ENCODE measurements at regions not wholly inside any gene's neighbourhood (a gene's known extent, or its start where the extent isn't known, plus 50 kb on each side); places are given as distances from the start of the nearest gene placed in this dataset.

DNA sequence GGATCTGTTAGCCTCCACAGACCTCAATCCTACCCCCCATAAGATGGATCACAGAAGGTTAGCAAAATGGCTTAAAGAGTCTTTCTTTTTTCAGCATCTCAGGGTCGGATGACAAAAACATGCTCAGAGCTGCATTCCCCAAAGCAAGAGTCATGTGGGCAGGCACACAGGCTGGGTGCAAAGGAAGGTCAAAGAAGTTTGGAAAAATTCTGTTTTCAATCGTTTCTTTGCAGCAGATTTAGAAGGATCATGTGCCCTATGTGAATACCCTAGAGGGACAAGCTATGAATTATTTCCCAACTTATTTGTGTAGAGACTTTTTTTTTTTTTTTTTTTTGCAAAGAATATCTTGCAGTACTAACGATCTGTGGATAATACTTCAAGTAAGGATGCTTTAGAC lies 845.4 kb downstream of the VRK1 start:
- TF ChIP-seq, protein P1, sequence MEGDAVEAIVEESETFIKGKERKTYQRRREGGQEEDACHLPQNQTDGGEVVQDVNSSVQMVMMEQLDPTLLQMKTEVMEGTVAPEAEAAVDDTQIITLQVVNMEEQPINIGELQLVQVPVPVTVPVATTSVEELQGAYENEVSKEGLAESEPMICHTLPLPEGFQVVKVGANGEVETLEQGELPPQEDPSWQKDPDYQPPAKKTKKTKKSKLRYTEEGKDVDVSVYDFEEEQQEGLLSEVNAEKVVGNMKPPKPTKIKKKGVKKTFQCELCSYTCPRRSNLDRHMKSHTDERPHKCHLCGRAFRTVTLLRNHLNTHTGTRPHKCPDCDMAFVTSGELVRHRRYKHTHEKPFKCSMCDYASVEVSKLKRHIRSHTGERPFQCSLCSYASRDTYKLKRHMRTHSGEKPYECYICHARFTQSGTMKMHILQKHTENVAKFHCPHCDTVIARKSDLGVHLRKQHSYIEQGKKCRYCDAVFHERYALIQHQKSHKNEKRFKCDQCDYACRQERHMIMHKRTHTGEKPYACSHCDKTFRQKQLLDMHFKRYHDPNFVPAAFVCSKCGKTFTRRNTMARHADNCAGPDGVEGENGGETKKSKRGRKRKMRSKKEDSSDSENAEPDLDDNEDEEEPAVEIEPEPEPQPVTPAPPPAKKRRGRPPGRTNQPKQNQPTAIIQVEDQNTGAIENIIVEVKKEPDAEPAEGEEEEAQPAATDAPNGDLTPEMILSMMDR (IDR thresholded peaks at IDR 0.05; ENCODE audit: extremely low read depth in 1 of 2, insufficient read depth in 1 of 2, low read depth in 1 of 2, low read length in 2 of 2) = no peak
- TF ChIP-seq, protein P2, sequence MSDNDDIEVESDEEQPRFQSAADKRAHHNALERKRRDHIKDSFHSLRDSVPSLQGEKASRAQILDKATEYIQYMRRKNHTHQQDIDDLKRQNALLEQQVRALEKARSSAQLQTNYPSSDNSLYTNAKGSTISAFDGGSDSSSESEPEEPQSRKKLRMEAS (IDR thresholded peaks at IDR 0.05; ENCODE audit: insufficient read depth, insufficient read length) = no peak
- no peak for TF ChIP-seq JUN (IDR thresholded peaks at IDR 0.05; ENCODE audit: borderline replicate concordance, insufficient read depth, insufficient read length, low read depth)
